ENCODE measurements at regions not wholly inside any gene's neighbourhood (a gene's known extent, or its start where the extent isn't known, plus 50 kb on each side); places are given as distances from the start of the nearest gene placed in this dataset.
"Not testable (repeated sequence)": the region's sequence is repeated elsewhere in the genome, so short reads cannot be mapped to it uniquely, and the experiment has no call there.

DNA sequence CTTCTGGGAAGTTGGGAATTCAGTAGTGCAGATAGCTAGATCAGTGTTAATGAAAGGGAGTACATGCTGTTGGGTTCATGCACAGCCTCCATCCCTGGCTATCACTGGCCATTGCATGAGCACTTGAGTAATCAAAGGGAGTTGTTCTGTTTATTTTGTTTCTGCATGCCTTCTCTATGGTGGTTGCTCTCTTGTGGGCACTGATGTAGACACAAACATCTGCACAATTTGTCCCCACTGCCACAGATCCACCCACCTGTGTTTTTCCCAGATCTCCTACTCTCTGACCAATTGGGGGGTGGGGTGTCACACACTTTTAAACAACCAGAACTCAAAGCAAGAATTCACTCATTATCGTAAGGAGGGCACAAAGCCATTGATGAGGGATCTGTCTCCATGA, 89.7 kb upstream of the DHRS4 start:
- no peak for DNase-seq

DNA sequence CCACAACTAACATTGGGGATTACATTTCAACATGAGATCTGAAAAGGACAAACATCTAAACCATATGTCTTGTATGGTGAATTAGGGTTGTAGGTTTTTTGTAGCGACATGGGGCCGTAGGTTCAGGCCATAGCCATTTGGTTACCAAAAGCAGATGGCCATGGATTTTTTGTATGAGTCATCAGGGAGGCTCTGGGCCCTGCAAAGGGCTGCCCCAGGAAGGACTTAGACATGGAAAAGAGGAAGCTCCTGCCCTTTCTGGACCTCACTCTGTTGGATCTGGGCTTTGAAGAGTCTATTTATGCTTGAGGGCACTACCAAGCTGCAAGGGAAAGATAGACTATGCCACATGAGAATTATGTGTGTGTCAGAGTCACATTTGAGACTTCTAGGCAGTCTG, 89.3 kb upstream of the DHRS4 start:
- DNase-seq, result no peak

GRCh38 chr14:23864861-23865260, 88.7 kb upstream of the DHRS4 start:
- no peak for DNase-seq

DNA sequence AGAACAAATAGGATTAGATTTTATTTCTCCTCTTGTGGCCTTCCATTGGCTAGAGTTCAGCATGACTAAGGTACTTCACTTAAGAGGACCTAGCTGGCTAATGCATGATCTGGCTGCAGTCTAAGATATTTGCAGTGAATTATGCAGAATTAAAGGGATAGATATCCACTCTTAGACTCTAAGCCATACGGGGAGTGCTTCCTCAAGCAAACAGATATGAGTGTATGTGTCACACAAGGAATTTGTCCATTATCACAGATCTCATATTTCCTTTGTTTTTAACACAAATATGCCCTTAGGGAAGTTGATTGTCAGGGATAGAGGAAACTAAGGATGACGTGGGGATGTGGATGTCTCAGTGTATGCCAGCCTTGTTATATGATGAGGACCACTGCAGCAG, 88.1 kb upstream of the DHRS4 start:
- no peak for DNase-seq

DNA sequence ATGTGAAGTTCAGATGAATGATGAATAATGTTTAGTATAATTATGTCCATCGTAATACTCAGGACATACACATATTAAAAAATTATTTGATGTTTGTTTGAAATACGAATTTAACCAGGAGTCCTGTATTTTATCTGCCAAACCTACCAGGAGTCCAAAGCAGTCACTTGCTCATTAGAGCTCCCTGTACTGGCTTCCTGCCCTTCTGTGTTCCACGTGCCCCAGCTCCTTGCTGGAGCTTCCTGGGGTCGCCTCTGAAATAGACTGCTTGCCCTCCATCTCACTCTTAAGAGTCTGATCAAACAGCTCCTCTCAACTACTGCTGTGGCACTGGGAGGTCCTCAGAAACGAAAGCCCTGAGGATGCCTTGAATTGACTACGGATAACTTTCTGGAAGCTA, 87.3 kb upstream of the DHRS4 start:
- DNase-seq, result no peak

GRCh38 chr14:23869078-23869719, 84.4 kb upstream of the DHRS4 start:
- no peak for DNase-seq

GRCh38 chr14:23876160-23876750, 77.3 kb upstream of the DHRS4 start:
- no peak for DNase-seq

GRCh38 chr14:23877111-23877510, 76.5 kb upstream of the DHRS4 start:
- no peak for DNase-seq

DNA sequence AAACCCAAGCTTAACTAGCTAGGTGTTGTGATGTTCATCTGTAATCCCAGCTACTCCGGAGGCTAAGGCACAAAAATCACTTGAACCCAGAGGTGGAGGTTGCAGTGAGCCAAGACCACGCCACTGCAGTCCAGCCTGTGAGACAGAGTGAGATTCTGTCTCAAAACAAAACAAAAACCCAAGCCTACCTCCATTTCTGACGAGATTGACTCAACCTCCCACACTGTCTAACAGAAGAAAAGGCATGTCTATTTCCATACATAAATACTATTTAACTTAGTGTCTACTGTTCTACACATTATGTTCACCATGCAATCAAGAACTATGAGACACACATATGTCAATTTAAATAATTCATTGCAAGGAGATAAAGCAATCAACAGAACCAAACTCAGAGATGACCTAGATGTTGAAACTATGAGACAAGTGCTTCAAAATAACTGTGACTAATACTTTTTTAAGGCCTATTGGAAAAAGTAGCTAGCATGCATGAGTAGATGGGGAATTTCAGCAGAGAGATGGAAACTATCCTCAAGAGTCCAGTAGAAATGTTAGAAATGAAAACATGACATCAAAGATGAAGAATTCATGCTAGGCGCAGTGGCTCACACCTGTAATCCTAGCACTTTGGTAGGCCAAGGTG, 75.9 kb upstream of the DHRS4 start:
- DNase-seq, result no peak

- DNase-seq, result no peak
Observed at GRCh38 chr14:23881282-23881681, 72.3 kb upstream of the DHRS4 start.

DNA sequence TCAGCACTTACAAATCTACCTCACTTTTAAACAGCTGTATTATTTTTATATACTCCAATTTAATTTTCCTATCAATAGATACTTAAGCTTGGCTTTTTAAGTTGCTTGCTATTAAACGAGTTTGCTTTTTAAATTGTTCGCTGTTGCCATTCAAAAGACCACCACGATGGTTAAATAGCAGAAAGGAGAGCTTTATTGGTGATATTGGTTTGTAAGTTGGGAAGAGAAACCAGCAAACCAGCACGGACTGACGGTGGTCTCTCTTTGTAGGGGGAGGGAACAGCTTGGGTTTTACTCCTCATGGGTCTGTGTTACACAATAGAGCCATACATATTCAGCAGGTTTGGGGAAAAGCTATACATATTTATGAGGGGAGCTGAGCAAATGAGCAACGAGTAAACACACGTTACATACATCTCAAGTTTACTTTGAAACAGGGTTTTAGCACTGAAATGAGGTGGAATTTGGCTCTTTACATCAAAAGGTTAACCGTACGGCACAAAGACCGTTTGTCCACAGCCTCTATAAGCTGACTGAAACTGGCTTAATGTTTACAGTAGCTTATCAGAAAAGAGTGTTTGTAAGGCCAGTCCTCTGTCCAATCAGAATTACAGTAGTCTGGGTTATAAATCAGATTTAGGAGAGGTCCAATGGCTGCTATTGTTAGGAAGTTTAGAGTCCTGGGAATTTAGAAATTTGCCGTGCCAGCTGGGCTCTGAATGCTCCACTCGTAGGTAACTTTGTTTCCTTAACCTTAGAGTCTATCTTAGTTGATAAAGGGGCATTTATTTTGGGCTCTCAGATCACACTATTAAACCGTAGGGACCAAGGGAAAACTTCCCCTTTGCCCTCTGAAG, 69.7 kb upstream of the DHRS4 start:
- DNase-seq, result no peak

GRCh38 chr14:23884541-23884904, 69.0 kb upstream of the DHRS4 start:
- DNase-seq, result no peak

- no peak for DNase-seq
Observed at GRCh38 chr14:23887536-23887935, 66.0 kb upstream of the DHRS4 start.

DNA sequence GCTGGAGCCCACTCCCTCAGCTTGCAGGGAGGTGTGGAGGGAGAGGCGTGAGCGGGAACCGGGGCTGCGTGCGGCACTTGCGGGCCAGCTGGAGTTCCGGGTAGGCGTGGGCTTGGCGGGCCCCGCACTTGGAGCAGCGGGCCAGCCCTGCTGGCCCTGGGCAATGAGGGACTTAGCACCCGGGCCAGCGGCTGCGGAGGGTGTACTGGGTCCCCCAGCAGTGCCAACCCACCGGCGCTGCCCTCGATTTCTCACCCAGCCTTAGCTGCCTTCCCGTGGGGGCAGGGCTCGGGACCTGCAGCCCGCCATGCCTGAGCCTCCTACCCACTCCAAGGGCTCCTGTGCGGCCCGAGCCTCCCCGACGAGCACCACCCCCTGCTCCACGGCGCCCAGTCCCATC, 61.9 kb upstream of the DHRS4 start:
- DNase-seq, result not testable (repeated sequence)

DNA sequence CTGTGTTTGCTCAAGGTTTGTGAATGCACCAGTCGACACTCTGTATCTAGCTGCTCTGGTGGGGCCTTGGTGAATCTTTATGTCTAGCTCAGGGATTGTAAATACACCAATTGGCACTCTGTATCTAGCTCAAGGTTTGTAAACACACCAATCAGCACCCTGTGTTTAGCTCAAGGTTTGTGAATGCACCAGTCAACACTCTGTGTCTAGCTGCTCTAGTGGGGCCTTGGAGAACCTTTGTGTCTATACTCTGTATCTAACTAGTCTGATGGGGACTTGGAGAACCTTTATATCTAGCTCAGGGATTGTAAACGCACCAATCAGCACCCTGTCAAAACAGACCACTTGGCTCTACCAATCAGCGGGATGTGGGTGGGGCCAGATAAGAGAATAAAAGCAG, 61.3 kb upstream of the DHRS4 start:
- DNase-seq, result not testable (repeated sequence)

GRCh38 chr14:23894362-23895052, 59.1 kb upstream of the DHRS4 start:
- no peak for DNase-seq

DNA sequence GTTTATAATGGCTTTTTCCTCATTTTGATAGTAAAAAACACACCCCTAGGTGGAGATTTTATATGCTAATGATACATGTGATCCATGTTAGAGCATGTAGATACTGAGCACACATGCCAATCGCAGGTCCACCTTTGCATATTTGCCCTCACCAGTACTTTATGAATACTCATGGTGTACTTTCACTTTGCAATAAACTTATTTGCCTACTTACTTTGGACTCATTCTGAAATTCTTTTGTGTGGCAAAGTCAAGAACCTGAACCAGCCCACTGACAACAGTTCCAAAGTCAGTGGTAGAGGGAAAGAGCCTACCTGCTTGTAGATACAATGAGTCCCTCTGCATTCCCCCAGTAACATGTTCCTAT, 58.5 kb upstream of the DHRS4 start:
- DNase-seq, result no peak

- DNase-seq, result no peak
Observed at GRCh38 chr14:23895480-23895879, 58.1 kb upstream of the DHRS4 start.

DNA sequence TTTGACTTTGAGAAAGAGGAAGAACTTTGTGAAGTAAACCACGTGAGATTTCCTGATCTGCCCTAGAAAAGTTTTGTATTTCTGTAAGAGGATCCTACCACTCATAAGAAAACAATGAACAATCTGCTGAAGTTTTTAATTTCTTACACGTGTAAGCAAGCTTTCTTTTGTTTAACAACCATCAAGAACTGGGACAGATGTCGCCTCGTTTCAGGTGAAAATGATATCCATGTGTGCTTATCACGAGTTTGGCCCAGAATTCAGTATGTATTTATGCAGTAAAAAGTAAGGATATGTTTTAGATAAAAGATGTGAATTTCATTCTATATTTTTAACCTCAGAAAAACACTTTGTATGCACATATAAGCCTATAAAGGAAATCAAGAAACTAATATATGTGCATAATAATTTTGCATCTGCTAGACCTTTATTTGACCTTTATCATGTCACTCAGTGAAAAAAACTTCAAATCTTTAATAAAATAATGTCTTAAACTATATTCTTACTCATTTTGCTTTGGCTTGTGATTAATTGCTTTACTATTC, 56.9 kb upstream of the DHRS4 start:
- no peak for DNase-seq

DNA sequence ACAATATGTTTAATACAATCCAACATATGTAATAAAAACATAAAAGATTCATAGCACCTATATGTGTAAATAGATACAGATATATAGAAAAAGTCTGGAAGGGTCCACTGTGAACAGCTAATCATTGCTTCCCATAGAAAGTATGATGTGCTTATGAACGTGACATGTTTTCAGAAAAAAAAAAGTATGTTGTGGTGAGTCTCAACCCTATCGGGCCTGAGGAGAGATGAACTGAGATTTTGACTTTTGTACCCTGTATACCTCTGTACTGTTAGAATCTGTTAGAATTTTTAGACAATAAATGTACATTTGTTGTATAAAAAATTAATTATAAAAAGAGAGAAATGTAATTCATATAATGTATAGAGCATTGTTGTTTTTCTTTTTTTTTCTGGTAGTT, 56.3 kb upstream of the DHRS4 start:
- not testable (repeated sequence) for DNase-seq

DNA sequence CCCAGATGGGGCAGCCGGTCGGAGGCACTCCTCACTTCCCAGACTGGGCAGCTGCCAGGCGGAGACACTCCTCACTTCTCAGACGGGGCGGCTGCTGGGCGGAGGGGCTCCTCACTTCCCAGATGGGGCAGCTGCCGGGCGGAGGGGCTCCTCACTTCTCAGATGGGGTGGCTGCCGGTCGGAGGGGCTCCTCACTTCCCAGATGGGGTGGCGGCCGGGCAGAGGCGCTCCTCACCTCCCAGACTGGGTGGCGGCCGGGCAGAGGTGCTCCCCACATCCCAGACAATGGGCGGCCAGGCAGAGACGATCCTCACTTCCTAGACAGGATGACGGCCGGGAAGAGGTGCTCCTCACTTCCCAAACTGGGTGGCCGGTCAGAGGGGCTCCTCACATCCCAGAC, 55.2 kb upstream of the DHRS4 start:
- not testable (repeated sequence) for DNase-seq

GRCh38 chr14:23899788-23900187, 53.8 kb upstream of the DHRS4 start:
- DNase-seq, result no peak

DNA sequence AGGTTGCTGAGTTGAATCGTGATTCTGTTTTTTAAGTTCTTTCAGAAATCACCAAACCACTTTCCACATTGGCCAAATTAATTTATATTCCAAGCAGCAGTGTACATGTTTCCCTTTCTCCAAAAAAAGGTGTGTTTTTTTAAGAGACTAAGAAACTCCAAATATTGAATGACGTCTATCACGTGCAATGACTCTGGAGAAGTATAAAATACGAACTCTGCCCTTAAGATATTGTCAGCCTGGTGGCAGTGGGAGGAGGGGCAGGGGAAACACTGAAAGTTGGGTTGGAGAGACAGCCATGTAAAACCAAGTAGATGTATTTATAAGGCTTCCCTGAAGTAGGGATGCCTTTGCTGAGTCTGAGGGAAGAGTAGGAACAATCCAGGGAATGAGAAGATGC, 50.1 kb upstream of the DHRS4 start:
- no peak for DNase-seq
